HG03139 (cell line): ENCODE measurements at regions not wholly inside any gene's neighbourhood (a gene's known extent, or its start where the extent isn't known, plus 50 kb on each side); places are given as distances from the start of the nearest gene placed in this dataset.

Source experiments
- ATAC-seq: cut with Tn5 transposase; IDR thresholded peaks from one replicate; pipeline ENCODE4 v1.9.1; 2021; ENCODE audit not compliant: unreplicated experiment

DNA sequence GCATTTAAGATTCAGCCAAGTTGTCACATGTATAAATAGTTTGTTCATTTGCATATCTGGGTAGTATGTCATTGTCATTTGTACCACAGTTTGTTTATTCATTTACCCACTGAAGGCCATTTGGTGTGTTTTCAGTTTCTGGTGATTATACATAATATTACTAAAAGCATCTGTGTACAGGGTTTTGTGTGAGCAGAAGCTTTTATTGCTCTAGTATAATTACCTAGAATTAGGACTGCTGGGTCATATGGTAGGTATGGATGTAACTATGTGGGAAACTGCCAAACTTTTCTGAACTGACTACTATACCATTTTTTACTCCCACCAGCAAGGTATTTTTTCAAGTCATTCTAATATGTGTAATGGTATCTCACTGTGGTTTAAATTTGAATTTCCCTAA is 584.0 kb upstream of the GHITM start:
- ATAC-seq, result peak; percentile 69

DNA sequence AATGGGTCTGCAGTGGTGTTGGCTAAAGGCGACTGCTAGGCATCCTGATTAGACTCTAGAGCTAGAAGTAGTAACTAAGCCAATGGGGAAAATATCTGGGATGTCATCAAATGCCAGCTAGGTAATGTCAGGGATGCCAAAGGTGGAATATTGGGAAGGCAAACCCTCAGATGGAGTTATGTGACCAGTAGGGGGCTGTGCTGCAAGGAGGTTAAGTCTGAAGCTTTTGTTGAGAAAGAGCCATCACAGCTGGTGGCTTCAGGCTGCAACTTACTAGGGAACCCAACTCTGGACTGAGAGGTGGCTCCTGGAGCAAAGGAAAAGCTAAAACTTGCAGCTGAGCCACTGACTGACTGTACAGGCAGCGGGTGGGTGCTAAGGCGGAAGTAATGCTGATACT is 576.9 kb upstream of the GHITM start:
- no peak for ATAC-seq

DNA sequence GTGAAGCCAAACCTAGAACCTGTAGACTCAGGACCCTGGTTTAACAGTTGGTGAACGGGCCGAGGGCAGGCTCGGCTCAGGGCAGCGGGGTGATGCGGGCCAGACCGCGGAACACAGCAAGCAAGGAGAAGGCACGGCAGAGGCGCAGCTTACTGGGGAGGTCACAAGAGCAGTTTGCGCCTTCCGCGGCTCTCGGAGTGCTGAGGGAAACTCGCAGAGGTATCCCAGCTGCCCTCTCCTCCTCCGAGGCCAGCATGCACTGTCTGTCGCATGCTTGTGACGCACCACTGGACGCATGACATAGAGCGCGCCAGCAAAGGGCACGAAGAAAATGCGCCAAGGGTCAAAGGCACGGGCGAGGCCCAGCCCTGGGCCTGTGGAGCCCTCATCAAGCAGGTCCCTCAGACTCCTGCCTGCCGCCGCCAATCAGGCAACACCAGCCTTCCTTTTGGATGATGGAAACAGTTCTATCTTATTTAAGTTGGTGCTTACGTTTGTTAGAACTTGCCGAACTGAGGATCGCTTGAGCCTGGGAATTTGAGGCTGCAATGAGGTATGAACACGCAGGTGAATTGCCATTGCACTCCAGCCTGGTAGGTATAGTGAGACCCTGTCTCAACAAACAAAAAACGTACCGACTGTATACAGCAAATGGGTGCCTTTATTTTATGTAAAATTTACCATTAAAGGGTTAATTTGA is 574.3 kb upstream of the GHITM start:
- ATAC-seq, result no peak

DNA sequence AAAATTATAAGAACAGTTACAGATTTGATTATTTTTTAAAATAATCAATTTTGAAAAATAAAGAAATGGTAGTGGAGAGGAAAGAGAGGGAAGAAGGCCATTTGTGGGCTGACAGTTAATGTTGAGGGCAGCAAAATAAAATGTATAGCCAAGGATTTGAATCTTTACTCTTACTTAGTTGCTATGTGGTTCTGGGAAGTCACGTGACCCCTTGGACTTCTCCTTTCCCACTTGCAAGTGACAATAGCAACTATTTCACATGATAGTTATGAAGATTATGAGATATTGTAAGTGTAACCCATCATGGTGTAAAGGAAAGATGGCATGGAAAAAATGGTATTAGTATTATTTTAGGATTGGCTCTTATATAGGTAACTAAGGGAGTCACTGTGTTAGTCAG is 567.3 kb upstream of the GHITM start:
- ATAC-seq, result no peak

DNA sequence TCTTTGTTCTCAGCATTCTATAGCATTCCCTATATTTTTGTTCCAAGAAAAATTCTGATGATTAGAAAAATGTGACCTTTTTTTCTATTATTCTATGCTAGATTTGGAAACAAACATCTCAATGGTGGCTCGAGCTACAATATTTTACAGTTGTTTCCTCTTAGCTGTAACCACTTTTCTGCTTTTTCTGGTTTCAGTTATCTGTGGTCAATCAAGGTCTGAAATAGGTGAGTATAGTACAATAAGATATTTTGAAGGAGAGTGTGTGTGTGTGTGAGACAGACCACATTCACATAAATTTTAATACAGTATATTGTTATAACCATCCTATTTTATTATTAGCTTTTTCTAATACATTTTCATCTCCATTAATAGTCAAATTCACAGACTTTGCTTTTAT is 564.5 kb upstream of the GHITM start:
- ATAC-seq, result no peak

DNA sequence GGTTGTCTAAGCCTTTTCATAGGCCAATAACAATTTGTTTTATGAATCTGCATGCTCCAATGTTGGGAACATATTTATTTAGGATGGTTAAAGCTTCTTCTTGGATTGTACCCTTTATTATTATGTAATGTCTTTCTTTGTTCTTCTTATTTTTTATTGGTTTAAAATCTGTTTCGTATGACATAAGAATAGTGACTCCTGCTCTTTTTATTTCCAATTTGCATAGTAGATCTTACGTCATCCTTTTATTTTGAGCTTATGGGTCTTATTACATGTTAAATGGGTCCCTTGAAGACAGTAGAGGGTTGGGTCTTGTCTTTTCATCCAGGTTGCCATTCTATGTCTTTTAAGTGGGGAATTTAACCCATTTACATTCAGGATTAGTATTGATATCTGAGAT is 561.9 kb upstream of the GHITM start:
- no peak for ATAC-seq

DNA sequence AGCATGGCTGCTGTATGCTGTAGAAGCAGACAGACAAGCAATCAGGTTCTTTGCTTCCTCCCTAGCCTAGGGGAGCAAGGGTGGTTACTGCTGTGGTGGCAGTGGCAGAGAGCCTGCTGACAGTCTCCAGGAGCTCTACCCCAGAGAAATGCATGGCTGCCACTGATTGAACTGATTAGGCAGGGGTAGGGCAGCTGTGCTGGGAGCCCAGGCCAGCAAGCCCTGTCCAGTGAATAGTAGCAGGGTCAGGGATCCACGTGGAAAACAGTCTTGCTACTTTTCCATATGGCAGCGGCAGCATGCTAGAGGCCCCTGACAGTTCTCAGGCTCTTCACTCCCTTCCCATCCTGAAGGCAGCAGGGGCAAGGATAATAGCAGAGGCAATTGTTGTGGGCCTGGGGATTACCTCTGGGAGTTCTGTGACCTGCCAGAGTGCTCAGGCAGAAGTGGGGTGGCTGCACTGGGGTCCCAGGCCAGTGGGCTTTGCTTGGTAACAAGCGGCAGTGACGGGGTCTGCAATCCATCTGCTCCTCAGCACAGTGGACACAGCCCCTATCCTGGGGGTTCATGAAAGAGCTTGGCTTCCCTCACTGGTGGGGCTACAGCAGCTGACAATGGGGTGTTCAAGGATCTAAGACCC is 558.8 kb upstream of the GHITM start:
- ATAC-seq, result no peak

DNA sequence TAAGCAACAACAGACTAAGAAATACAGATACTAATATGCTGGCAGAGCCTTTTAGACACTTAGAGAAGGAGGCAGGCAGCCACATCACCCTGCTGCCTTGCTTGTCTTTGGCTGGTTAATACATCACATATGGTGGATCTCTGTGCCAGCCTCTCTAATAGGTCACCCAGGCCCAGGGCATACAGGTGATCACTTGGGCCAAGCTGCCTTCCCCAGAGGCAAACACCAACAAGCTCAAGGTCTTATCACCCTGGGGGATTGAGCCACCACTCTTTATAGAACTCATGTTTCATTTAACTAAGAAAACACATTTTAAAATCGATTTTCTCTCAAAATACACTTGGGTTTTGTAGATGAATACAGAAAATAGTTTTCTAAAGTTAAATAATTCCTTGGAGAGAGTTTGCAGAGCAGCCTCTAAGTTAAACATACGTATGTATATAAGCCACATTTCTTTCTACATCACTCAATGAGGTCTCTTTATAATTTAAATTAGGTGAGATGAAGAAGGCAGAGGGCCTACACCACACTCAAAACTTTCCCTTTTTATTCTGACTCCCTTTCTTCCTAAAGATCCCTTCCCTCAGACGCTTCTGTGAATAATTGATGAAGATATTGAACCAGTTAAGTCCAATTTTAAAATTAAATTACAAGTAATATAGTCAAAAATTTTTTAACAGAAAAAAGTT is 556.8 kb upstream of the GHITM start:
- ATAC-seq, result no peak

DNA sequence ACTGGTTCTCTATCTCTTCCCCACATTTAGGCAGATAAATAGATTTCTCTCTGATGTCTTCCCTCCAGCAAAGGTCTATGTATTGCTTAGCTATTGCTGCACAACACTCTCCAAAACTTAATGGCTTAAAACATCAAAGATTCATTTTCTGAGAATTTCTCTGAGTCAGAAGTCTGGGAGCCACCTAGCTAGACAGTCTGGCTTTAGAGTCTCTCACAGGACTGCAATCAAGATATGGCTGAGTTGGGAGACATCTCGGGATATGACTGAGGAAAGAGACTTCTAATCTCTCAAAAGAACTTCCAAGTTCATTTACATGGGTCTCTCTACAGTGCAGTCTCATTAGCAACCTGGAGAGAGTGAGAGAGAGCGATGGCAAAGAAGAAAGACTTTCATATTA is 553.6 kb upstream of the GHITM start:
- ATAC-seq, result no peak

DNA sequence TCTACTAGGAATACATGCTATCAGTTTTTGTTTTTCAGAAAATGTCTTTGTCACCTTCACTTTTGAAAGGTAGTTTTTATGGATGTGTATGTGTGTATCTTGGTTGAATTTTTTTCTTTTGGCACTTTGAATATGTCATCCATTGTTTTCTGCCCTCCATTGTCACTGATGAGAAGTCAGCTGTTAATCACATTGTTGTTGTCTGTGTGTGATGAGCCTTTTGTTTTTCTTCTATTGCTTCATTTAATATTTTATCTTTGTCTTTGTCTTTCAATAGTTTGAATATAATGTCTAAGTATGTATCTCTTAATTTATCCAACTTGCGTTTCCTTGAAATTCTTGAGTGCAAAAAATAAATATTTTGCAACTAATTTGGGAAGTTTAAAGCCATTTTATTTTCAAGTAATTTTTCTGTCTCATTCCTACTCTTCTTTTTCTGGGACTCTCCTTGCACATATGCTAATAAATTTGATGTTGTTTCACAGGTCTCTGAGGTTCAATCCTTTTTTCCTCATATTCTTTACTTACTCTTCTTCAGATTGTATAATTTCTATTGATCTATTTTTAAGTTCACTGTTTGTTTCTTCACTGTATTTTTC is 546.9 kb upstream of the GHITM start:
- no peak for ATAC-seq

DNA sequence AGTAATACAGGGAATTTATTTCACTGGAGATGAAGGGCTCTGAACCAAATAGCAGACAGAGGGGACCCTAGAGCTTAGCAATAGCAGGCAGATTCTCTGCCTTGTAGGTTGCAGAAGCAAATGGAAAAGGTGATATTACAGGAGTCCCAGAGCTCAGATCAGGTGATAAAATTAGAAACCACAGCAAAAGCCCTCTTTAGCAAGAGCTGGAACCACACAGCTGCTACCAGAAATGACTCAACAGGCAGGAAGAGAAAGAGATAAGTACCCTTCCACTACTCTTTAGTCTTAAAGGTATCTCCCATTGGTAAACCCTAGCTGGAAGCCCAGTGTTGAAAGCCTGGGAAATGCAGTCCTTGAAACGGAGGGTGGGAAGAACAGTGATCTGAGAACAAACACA is 535.6 kb upstream of the GHITM start:
- peak; percentile 94 for ATAC-seq

DNA sequence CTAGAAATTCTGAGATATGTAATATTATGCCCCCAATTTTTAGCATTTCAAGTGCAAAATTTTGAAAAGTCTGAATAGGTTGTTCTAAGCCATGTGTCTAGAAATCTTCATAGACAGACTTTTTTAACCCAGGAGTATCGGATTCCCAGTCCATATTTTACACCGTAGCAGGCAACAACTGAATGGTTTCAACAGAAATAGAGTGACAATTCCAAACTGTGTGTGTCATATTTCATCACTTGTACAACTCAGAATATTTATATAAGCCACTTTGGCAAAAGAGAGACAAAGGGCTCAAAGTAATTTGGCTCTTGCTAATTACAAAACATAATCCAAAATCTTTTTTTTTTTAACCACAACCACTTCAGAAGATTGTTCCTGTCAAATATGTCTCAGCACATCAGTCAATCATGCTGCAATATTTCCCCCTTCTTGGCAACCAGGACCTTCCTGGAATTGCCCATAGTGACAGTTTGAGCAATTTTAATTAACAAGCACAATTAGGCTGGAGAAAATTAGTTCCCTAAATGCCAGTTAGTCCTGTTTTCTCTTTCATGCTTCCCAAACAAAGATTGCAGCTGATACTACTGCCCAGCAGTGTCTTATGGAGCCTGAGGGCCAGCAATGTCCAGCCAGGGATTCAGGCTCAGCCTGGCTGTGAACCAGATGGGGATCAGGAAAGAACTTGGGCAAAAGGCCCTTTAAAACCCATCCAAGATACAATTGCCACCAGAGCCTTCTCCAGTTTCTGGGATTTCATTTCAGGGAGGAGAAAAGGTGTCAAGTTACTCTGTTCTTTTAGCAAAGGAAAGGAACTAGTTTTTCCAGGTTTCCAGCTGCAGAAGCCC is 533.3 kb upstream of the GHITM start:
- no peak for ATAC-seq

DNA sequence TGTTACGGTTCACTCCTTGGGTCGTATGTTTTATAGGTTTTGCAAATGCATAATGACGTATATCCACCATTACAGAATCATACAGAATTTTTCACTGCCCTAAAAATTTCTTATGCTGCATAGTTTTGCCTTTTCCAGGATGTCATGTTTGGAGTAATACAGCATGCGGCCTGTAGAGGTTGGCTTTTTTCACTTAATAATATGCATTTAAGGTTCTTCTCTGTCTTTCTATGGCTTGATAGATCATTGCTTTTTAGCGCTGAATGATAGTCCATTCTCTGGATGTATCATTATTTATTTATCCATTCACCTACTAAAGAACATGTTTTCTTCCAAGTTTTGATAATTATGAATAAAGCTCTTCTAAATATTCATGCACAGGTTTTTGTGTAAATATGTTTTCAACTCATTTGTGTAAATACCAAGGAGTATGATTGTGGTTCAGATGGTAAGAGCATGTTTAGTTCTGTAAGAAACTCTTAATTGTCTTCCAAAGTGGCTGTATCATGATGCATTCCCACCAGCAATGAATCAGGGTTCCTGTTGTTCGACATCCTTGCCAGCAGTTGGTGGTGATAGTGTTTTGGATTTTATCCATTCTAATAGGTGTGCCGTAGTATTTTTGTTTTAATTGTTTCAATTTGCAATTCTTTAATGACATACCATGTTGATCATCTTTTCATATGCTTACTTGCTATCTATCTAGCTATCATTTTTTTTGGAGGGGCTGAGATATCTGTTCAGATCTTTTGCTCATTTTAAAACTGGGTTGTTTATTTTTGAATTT is 531.2 kb upstream of the GHITM start:
- no peak for ATAC-seq

DNA sequence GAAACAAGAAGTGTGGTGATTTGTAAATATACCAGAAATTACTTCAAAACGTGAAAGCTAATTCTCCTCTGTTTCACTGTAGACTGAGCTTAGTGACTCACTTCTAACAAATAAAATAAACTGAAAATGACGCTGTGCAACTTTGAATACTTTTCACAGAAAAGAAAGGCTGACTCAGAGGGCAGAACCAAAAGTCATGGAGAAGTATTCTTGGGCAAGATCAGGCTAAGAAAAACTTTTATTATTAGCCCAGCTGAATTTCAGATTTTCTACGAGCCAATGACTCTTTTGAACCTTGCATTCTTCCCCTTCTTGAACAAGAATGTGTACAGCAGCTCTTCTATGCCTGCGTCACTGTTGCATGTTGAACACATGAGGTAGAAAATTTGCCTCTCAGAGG is 527.3 kb upstream of the GHITM start:
- no peak for ATAC-seq

DNA sequence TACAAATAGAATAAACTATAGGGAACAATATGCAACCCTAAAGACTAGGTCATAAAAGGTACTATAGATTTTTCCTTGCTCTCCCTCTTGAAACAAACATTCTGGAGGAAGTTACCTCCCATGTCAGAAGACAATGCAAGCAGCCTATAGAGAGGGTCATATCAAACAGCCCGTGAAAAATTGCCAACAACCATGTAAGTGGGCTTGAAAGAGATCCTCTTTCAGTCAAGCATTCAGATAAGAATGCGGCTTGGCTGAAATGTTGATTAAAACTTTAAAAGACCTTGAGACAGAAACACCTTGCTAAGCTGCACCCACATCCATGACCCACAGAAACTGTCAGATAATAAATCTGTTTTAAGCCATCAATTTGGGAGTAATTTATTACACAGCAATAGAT is 526.6 kb upstream of the GHITM start:
- ATAC-seq, result no peak

DNA sequence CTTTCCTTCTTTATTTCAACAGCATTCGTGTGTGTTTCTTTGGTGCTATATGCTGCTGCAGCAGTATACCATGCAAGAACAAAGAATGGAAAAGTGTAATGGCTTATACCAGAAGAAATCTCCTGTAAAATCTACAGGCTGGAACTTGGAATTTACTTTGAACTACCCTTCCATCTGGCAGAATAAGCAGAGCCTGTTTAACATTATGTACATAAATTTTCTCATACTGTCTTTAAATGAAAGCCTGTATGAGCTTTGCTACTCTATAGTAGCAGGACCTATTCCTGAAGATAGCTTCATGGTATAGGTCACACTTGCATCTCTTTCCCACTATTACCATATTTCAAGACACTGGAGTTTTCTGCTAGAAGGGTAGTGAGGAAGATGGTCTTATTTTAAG is 522.1 kb upstream of the GHITM start:
- ATAC-seq, result no peak

DNA sequence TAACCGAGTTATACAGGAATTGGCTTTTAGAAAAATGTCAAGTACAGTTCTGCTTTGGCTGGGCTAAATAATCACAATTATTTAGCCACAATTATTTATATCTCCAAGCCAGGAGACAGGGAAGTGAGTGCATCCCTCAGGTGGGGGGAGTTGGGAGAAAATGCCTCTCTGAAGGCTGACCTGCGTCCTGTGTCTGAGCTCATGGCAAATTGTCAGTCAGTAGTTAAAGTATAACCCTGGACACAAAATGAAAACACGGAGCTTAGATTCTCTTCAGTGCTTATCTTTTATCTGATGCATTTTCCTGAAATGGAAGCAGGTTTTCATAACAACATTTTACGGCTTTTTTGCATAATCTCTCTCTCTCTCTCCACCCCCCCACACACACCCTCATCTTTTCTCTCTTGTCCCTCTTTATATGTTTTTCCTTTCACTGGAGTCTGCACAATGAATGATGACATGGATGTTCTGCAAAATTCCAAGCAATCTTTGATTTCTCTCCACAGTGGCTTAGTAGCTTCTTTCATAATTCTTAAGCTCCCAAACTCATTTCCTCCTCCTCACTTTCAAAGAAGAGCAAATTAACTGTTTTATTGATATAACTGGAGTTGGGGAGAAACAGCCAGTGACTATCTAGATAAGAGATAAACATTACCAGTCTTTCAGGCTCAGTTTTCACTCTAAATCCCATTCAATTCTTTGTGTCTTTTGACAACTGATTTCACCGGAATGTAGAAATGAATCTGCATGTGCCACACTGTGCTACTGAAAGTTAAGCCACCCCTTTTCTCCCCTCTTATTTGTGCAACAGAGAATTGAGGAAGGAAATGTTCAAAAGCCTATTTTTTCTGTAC is 521.4 kb upstream of the GHITM start:
- no peak for ATAC-seq

DNA sequence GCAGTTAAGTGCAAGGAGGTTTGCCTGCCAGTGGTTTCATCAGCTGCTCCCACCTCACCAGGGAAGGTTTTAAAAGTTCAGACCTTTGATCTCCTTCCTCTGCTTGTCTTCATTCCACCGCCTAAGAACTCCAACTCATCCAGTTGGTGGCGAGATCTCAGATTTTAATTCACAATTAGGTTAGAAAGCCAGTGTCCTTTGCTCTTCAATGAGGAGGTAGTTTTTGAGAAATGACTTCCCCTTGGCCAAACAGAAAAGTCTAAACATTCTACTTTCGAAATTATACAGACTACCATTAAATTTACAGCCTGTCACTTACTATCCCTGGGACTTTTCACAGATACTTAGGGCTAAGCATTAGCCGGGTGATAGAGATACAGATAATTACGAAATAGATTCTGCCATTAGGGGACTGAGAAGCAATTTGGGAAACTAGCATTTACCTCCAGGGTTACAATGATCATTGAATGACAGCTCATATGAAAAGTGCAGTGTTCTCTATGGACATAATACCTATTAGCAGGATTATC is 513.4 kb upstream of the GHITM start:
- ATAC-seq, result no peak

DNA sequence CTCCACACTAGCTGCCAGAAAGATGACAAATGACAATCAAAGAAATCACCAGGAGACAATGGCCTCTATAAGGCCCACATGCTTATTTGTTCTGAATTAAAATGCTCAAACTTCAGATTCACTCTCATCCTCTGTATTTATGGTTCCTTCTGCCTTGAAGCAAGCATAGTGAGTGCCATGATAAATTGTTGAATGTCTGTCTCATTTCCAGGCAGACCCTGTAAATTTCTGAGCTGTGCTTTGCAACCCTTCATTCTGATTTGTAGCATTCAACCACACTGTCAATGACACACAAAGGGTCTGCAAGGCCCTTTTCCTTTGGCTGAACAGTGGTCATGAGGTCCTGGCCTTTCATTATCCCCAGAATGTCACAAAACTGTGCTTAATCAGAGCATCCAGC is 506.6 kb upstream of the GHITM start:
- ATAC-seq, result no peak
